HL-60/S4 treated with phorbol 12-myristate 13-acetate at 8.2 ng/mL for 4 days and 3 days (cell line): ENCODE measurements at regions not wholly inside any gene's neighbourhood (a gene's known extent, or its start where the extent isn't known, plus 50 kb on each side); places are given as distances from the start of the nearest gene placed in this dataset.

ENCODE experiments used
- in situ Hi-C: fragments of 300-500 bp; cut with MboI; formaldehyde crosslinking; loops from 2 replicates; pipeline ENCODE4 v1.15.0; 2022; ENCODE audit warnings: low sequenced_read_pairs

DNA sequence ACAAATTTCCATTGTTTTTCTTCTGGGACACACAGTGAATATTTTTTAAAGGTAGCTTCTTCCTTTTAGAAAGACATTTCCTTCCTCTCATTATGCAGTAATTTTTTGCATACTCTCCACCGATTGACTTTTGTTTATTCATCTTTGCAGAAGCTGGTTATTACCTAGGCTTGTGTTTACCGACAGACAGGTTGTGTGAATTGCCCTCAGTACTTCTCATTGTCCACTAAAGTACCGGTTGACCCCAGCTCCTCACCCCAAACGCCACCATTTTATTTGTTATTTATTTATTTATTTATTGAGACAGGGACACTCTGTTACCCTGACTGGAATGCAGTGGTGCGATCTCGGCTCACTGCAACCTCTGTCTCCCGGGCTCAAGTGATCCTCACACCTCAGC lies 63.4 kb upstream of the MYL2 start:
- in situ Hi-C loops = no loop called here

DNA sequence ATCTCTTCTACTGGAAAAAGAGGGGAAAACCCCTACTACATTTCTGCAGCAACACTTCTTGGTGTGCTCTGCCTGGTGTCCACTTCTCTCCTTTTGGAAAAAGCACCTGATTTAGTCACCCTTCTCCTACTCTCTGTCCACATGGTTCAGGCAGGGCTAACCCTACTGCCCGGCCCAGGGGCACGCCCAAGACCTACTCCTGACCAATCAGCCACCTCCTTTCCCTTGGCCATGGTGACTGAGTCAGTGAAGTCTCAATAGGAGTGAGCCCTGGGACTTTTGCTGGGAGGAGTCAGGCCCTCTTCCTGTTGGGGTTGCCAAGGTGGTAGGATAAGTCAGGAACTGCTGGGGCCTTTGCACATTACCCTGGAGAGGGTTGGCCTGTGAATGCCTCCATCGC lies 52.5 kb upstream of the MYL2 start:
- in situ Hi-C loops = no loop called here

DNA sequence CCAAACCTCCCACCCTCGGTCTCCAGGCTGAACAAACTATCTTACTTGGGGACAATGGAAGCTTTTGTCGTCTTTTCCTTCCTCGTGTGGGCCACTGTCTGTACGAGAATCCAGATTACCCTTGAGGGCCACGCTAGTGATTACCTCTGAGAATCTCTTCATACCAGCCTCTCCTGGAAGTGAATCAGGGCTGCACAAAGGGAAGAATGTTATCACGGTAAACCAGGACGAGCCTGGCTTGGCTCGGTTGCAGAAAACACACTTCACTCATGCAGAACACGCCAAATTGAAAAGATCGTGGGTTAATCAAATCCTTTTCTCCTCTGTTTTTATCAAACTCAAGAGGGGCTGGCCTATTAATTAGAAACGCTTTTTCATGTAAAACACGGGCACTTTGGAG lies 51.6 kb upstream of the MYL2 start:
- in situ Hi-C loops = no loop called here

DNA sequence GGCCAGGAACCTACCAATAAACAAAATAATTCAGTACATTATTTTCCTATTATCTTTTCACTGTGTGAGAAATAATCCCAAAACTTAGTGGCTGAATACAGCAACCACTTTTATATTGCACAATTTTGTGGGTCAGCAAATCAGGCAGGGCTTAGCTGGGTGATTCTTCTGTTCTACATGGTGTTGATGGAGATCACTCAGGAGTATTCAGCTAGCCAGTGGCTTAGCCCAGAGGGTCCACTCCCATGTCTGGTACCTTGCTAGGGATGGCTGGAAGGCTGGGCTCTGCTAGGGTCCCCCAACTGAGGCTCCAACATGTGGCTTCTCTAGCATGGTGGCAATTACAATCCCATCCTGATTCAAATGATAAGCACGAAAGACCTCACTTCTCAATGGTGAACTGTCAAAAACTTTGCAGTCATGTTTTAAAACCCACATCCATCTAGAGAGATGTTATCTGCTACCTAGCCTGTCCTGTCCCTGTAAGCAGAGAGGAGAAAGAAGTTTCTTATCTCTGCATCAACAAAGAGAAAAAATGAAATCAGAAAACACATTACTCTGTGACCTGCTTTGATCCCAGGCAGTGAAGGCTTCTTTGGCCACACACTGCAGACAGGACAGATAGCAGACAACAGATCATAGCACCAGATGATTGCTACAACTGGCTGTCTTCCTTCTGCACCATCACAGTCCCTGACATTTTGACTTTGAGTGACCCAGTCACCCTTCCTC lies 51.0 kb upstream of the MYL2 start:
- in situ Hi-C loops = no loop called here
